ENCODE measurements at regions not wholly inside any gene's neighbourhood (a gene's known extent, or its start where the extent isn't known, plus 50 kb on each side); places are given as distances from the start of the nearest gene placed in this dataset.

- no peak for TF ChIP-seq CTCF (IDR thresholded peaks at IDR 0.05; ENCODE audit: low read depth, low read length, missing control alignments)
- no peak for DNase-seq (ENCODE audit: extremely low read depth, low read depth)
- no peak overlapping the region for H3K4me3 ChIP-seq (replicated peaks; ENCODE audit: low read depth, low read length)
These were observed 863.5 kb upstream of the MGAT4C start for GRCh38 chr12:87119713-87120112.

- DNase-seq (ENCODE audit: extremely low read depth, low read depth), result no peak
- no peak overlapping the region for H3K4me3 ChIP-seq (replicated peaks; ENCODE audit: low read depth, low read length)
- no peak for TF ChIP-seq CTCF (IDR thresholded peaks at IDR 0.05; ENCODE audit: low read depth, low read length, missing control alignments)
These were observed 861.3 kb upstream of the MGAT4C start for GRCh38 chr12:87117526-87117925.

- H3K4me3 ChIP-seq (replicated peaks; ENCODE audit: low read depth, low read length), result no peak overlapping the region
- TF ChIP-seq CTCF (IDR thresholded peaks at IDR 0.05; ENCODE audit: low read depth, low read length, missing control alignments), result no peak
- no peak for DNase-seq (ENCODE audit: extremely low read depth, low read depth)
These were observed 860.6 kb upstream of the MGAT4C start for GRCh38 chr12:87116780-87117179.

GRCh38 chr12:87112571-87113345 is 856.6 kb upstream of the MGAT4C start:
- H3K4me3 ChIP-seq (replicated peaks; ENCODE audit: low read depth, low read length), result no peak overlapping the region
- no peak for DNase-seq (ENCODE audit: extremely low read depth, low read depth)
- no peak for TF ChIP-seq CTCF (IDR thresholded peaks at IDR 0.05; ENCODE audit: low read depth, low read length, missing control alignments)

GRCh38 chr12:87107766-87108165 is 851.6 kb upstream of the MGAT4C start:
- no peak for TF ChIP-seq CTCF (IDR thresholded peaks at IDR 0.05; ENCODE audit: low read depth, low read length, missing control alignments)
- DNase-seq (ENCODE audit: extremely low read depth, low read depth), result no peak
- no peak overlapping the region for H3K4me3 ChIP-seq (replicated peaks; ENCODE audit: low read depth, low read length)

GRCh38 chr12:87107270-87107669 is 851.1 kb upstream of the MGAT4C start:
- no peak overlapping the region for H3K4me3 ChIP-seq (replicated peaks; ENCODE audit: low read depth, low read length)
- no peak for TF ChIP-seq CTCF (IDR thresholded peaks at IDR 0.05; ENCODE audit: low read depth, low read length, missing control alignments)
- no peak for DNase-seq (ENCODE audit: extremely low read depth, low read depth)

All from HFF-Myc (cell line).